HG02759 (cell line): ENCODE measurements at regions not wholly inside any gene's neighbourhood (a gene's known extent, or its start where the extent isn't known, plus 50 kb on each side); places are given as distances from the start of the nearest gene placed in this dataset.

Source experiments
- ATAC-seq: cut with Tn5 transposase; IDR thresholded peaks from one replicate; pipeline ENCODE4 v1.9.1; 2021; ENCODE audit warnings: mild to moderate bottlenecking, moderate library complexity; ENCODE audit not compliant: unreplicated experiment

DNA sequence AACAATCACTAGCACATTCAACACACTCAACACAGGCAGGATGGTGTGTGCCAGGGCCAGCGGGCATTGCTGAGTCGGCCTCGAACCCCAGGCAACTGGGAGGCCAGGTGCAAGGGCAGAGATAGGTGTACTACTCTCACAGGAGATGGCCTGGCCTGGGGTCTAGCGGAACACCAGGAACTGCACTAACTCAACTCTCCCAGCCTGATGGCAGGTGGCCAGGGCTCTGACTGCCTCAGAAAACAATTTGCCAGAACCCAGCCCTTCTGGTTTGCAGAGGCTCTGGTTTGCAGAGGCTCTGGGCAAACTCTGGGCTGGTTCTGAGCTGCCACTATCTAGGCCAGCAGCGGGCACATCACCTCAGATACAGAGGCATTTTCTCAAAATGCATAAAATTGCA is 229.2 kb upstream of the CHRNA7 start:
- ATAC-seq, result no peak

DNA sequence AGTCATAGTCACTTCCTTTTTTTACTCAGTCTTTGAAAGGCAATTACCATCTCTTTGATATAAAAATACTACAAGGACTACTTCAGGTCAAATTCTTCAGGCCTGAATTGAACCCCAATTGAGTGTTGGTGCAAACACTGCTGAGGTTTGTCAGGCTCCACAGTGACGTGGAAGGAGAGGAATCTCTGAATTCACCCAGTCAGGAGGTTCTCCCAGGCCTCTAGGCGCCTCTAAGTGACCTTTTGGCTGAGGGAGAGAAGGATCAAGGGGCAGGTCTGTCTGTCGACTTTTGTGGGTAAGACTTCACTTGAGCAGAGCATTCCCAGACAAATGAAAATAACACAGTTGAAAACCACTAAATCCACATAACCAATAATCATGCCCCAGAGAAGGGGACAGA is 227.6 kb upstream of the CHRNA7 start:
- ATAC-seq, result no peak

DNA sequence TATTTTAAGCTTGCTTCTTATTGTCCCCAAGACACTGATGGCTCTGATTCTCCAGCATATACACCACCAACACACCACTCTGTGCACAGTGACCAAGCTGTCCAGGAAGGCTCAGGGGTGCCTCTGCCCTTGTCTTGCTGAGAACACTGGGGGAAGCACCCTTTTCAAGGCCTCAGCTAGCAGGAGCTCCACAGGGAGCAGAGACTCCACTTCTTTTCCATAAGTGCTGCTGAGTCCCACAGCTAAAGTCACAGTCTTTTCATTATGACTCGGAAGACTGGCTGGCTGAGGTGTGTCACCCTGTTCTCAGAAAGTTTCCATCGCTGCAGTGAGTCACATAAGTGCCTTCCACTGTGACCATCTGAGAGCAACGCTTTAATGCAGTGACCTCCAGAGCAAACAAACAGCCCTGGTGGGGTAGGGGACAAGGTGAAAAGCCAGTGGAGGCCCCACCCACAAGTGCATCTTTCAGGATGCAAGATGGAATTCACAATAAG is 226.9 kb upstream of the CHRNA7 start:
- no peak for ATAC-seq

DNA sequence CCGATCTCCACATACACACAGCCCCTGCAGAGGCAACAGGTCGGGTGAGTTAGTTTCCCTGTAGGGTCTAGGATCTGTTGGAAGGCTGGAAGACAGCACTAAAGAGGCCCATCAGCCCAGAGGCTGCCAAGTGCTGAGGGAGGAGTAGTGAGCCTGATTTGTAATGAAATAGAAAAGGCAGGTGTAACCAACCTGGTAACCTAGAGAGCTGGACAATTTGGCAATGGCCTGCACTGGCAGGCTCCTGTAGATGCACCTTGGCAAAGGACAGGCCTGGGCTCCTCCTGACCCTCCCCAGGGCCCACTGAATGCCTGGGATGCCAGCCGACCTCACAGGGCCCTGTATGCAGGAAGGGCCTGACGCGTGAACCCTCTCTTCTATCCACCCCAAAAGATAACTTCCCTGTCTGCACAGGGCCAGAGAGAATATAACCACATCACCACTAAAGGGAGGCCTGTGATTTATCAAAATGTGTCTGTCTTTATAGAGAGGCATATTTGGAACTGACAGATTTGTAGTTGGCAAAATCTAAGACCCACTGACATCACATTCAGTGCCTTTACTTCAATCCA is 225.1 kb upstream of the CHRNA7 start:
- no peak for ATAC-seq

DNA sequence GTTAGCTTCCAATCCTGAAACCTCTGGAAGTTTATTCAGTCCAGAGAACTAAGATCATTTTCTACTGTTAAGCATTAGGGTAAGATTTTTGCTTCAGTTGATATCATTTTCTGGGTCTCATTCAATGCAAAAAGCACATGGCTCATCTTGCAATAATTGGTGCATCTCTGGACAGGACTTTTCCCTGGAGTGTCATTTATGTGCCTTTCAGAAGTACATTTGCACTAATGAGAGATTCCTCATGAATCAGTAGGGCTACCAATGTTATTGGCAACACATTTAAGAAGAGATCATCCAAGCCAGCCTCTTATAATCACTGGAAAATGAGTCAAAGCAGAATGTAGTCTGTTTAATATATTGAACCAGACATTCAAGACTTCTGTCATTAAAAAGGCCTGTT is 224.2 kb upstream of the CHRNA7 start:
- no peak for ATAC-seq

DNA sequence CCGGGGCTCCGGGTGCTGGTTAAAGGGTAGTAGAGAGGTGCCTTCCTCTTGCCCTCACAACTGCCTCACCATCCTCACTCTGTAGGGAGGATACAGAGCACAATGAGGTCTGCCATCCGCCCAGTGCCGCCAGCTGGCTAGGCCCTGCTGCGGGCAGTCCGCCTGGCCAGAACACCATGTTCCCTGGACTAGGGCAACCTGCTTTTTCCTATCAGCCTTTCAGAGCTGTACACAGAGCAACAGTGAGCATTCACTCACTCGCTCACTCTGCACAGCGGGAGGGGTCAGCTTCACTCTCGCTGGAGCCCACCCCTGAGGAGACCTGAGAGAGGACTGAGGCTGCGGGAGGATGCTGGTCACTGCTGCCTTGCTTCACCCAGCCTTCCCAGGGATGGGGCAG is 218.7 kb upstream of the CHRNA7 start:
- ATAC-seq, result no peak

DNA sequence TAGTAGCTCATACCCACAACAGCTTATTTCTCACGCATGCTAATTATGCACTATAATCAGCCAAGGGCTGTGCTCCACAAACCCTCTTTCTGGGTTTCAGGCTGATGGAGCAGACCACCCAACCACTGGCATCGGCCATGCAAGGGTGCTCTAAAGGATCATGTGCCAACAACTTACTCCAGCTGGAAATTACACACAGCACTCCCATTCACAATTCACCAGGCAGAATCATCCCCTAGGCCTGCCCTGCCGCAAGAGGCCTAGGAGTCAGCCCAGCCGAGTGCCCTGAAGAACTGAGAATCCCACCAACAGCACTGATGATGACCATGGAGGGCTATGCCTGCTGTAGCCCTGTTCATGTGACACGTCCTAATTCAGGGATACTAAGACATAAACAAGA is 216.2 kb upstream of the CHRNA7 start:
- no peak for ATAC-seq

DNA sequence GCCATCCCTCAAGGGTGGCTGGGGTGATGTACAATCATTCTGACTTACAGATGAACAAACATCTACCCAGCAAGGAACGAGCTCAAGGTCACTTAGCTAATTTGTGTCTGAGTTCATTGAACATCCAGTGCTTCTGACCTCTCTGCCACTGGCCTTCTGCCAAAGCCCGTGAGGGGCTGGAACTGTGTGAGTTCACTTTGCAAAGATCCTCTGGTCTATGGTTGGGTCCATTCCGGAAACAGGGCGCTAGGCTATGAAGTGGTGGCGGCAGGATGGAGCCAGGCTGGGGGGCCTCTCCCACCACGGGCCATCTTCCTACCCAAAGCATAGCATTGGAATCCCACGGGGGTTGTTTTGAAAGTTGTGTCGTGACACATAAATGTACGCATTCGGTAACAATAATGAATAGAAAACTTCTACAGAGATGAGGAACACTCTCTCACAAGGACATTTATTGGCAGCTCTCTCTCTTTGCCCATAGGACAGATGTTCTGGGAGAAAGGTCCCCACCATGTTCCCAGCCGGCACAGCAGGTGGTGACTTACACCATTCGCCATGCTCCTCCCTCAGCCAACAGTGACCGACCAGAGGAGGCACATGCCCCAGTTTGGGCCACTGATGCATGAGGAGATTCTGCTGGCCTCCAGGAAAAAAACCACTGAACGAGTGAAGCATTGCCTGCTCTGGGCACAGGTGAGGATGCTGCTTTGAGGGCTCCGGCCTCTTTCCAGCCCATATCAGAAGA is 214.7 kb upstream of the CHRNA7 start:
- ATAC-seq, result no peak

DNA sequence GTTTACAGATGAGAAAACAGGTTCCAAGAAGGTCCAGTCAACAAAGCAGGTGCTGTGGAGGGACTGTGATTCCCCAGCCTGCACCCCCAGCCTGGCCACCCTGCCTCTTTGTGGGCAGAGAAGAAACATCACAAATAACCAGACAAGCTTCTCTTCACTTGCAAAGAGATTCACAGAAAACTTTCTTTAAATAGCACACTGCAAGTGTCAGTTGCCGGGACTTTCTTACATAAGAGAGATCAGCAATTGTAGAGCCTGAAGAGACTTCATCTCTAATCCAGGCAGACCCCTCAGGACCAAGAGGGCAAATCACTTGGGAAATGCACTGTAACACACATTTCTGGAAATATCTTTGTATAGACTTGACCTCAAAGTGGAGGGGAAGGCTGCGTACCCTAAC is 207.9 kb upstream of the CHRNA7 start:
- no peak for ATAC-seq

DNA sequence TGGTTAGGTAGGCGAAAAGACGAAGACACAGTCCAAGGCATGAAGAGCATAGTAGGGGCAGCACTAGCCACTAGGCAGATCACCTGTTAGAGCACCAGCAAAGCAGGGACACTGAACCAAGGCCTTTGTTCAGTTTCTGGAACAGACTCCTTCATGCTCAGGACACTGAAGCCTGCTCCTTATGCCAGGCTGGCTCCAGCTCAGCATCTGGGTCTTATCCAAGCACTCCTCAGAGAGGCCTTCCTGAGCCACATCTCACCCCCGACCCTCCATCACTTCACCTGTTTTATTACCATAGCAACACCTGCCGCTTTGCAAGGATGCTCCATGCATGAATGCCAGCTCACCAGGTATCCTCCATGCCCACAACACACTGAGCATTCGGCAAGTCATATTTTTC is 206.3 kb upstream of the CHRNA7 start:
- no peak for ATAC-seq

DNA sequence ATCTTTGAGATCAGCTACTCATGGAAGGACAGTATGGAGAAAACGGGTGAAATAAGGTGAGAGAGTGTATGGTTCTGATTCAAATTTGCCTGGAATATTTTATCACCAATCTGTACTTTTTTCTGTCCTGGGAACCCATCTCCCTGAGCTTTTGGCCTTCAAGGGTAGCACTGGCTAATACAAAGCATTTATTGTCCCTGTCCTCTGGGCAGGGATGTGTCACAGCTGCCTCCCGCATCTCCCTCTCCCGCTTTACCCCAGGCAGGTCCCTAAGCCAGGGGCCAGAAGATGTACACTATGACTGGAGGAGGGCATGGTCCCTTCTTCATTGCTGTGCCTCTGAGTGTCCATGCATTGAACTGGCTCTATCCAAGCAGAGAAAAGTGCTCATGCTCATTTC is 201.7 kb upstream of the CHRNA7 start:
- ATAC-seq, result no peak

DNA sequence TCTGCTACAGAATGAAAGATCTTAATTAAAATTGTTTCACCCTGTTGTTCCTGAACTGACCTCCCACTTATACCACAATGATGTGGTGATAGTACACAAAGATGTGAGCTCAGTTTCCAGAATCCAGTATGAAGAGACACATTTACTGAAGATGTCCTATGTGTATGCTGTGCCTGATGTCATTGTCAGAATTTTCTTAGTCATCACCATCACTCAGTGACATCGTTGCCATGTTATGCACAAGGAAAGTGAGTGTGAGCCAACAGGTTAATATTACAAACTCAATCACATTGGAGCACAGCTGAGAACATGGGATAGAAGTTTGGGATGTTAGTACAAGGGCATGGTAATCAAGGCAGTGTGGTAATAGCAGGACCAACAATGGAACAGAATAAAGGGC is 199.7 kb upstream of the CHRNA7 start:
- ATAC-seq, result no peak

DNA sequence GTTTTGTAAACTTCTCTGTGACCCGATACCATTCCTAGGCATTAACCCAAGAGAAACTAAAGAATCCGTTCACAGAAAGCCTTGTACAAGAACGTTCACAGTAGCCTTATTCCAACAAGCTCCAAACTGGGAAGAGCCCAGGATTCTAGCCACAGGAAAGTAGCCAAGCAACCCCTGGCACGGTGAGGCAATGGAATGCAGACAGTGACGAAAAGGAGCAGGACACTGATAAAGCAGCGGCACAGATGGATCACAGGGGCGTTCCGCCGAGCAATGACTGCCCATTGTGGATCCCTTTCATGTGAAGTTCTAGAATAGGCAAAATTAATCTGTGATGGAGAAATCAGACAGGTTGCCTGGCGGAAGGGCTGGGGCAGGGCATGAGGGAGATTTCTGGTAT is 198.7 kb upstream of the CHRNA7 start:
- no peak for ATAC-seq

DNA sequence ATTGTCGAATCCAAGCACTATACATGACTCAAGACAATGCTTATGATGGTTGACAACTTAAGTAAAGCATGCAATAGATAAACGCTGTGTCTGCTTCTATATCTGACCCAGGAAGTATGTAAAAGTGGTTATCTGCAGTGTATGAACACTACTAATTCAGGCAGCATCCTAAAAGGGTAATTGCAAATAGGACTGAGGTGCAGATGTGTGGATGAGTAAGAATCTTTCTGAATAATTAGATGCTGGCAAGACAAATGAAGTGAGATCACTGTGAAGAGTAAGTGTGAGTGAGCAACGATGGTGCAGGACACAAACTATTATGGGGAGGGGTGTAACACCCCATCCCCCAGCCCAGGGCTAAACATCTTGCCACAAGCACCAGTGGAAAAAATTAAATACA is 195.7 kb upstream of the CHRNA7 start:
- ATAC-seq, result no peak

DNA sequence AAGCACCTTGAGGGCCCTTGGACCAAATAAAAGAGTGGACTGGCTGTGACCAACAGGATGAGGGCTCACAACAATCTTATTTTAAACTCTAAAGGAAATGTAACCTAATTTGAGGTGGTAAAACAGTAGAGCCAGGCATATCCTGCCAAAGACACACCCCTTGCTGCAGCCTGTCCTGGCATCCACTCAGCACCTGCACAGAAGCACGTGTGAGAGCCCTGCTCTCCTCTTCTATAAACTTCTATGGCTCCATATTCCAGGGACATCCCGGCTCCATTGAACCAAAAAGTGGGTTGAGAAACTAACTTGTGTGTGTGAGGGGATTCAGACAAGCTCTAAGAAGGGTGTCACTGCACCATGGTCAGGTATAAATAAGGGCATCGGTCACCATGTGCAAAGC is 190.9 kb upstream of the CHRNA7 start:
- no peak for ATAC-seq

DNA sequence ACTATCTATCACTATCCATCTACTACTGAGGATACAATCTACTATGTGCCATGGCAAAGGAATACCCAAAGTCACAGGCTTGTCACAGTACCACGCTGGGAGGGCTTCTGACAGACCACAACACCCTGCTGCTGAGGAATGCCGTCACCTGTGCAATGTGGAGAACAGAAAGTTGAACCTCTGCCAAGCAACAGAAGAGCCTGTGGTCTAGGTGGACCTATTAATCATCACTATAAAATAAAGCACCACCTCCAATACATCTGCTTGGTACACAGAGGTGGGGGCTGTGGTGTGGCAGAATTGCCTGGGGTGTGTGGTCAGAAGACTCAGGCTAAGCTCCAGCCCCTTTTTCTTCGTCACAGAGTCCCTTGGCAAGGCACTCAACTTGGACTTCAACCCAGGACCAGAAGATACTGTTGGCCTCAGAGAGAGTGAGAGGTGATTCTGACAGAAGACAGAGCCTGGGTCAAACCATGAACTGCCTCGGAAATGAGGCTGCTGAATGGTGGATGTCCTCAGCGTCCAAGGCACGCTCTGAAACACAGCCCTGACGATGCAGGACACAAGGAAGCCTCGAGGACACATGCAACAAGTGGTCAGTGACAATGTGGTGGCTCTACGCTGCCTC is 189.4 kb upstream of the CHRNA7 start:
- ATAC-seq, result no peak

DNA sequence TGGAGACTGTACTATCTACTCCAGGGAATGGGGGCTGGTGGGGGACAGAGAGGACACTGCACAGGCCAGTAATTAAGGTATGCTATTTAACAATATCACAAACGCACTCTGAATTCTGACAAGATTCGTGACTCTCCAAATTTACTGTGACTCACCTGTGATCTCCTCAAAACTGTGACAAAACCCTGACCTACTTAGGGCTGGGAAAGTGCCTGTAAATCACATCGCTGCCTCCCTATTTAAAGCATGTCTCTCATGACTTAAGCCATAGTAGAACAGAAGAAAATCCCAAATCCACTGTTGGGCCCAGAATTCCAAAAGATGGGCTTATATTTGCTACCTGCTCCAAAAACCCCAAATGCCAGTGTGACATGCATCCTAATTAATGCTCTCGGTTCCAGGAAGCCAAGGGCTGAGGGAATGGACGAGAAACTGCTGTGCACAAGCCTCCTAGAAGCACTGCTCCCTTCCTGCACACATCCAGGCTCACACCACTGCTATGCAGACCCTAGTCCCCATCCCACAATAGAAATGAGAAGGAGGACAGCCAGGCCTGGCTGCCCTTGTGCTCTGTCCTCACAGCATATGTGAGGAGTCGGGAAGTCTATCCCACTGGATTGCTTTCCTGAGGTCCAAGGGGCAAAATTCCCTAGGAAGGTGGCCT is 187.7 kb upstream of the CHRNA7 start:
- ATAC-seq, result no peak

DNA sequence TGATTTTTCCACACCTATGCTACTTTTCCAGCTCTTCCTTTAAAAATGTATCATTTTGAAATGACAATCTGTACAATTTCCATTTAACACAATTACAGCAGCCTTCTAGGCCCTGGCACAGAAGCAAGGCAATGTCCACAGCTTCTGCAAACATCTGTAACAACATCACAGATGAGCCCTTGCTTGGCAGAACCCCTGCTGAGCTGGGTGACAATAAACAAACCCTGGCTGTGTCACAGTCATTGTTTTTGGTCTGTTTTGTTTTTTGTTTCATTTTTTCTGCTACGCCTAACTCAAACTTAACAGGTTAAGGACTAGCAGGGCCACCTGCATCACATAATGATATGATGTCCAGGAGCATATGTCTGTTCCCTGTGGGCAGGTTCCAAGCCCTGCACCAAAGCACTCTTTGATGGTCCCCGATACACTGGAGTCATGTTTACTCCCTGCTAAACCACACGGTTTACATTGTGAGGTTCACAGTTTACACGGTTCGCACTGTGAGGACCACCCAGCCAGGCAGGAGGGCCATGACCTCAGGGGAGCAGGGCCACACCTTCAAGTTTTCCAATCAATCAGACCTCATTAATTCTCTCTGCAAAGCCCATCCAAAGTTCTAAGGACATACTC is 186.8 kb upstream of the CHRNA7 start:
- ATAC-seq, result no peak

DNA sequence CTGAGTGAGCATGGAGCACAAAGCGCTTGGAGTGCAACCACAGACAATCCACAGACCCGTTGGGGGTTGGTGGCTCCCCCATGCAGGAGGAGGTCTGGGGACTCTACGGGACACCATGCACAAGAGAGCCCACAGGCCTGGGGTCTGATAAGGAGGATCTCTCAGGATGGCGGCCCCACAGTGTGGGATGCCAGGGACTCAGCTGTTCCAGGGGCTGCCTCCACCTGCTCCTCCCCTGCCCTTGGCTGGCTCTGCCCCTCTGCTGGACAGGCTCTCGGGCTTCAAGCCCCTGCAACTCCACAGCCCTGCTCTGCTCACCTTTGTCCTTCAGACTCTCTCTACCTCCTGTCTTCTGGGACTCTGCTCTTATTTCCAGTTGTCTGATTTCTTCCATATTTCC is 184.5 kb upstream of the CHRNA7 start:
- no peak for ATAC-seq

DNA sequence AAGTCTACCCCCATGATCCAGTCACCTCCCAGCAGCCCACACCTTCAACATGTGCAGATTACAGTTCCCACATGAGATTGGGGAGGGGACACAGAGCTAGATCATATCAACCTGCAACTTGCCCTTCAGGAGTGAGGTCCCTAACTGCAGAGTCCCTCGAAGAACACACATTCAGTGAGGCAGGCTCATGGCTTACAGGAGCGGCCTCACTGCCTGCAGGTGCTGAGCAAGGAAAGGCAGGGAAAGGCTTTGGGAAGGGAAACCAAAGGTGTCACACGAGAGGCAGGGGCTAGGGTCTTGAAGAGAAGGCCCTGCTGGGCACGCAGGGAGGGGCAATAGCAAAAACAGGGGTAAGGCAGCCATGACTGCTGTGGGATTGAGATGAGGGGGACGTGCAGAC is 182.4 kb upstream of the CHRNA7 start:
- no peak for ATAC-seq

DNA sequence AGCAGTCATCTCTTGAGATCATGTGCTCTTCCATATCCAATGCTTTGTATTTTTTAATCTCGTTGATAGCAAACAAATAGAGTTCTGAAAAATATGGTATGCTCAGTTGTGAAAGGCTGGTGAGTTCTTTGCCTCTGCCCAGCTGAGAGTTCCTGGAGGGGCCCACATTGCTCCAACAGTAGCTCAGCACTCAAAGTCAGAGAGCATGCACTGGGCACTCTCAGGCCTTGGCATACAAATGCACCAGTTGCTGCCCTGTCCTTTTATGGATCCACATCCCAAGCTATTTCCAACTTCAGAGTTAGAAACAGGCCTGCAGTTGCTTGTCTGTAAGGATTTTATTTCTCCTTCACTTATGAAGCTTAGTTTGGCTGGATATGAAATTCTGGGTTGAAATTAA is 181.7 kb upstream of the CHRNA7 start:
- no peak for ATAC-seq
